ENCODE measurements at regions not wholly inside any gene's neighbourhood (a gene's known extent, or its start where the extent isn't known, plus 50 kb on each side); places are given as distances from the start of the nearest gene placed in this dataset.

DNA sequence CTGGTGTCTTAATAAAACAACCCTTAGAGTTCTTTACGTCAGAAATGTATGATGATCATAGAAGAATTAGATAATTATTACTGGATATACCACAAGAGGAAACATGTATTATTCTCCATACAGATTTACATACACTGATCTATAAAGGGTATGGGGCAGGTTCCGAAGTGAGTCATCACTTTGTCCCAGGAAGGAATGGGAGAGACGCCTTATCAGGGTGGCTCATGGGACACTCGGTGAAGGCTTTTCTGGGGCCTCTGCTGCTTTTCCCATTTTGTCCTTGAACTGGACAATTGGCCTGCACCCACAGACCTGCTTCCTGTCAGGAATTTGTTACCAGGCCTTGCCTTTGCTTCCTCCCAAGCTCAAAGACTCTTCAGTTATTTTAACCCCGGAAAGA lies 233.8 kb upstream of the RUNX1 start:
- no peak for TF ChIP-seq EP300 (IDR thresholded peaks at IDR 0.05)
- no peak for TF ChIP-seq CTCF (IDR thresholded peaks at IDR 0.05)

Measured in suprapubic skin (tissue), 3 donors.